WTC11 (cell line): ENCODE measurements at regions not wholly inside any gene's neighbourhood (a gene's known extent, or its start where the extent isn't known, plus 50 kb on each side); places are given as distances from the start of the nearest gene placed in this dataset.

ENCODE experiments used
- ATAC-seq: fragments of 200-7000 bp; cut with Tn5 transposase; 2 replicates; pipeline ENCODE4 v1.10.0; 2021; ENCODE audit warnings: mild to moderate bottlenecking, moderate library complexity
- CTCF ChIA-PET: fragments of 300-600 bp; sonication (Branson Sonifier 250); formaldehyde crosslinking; loops from one replicate; lab custom pipeline; 2021; ENCODE audit warnings: antibody characterized with exemption; lab: Charles Lee
- POLR2A ChIA-PET: fragments of 350-600 bp; sonication (Branson Sonifier 250); formaldehyde crosslinking; loops from one replicate; lab custom pipeline; 2021; ENCODE audit warnings: antibody characterized with exemption; lab: Charles Lee
- DNase-seq: peaks from one replicate; pipeline ENCODE4 v3.0.0; 2021; ENCODE audit warnings: low spot score
- H3K27ac Mint-ChIP-seq: 2 replicates; pipeline ENCODE4 v1.8.0; 2021; ENCODE audit warnings: mixed read lengths
- H3K27me3 Mint-ChIP-seq: 2 replicates; pipeline ENCODE4 v1.8.0; 2021; ENCODE audit warnings: low read depth, mild to moderate bottlenecking, moderate library complexity, mixed read lengths
- H3K36me3 Mint-ChIP-seq: 2 replicates; pipeline ENCODE4 v1.8.0; 2021; ENCODE audit warnings: mixed read lengths
- H3K4me1 Mint-ChIP-seq: 2 replicates; pipeline ENCODE4 v1.8.0; 2022; ENCODE audit warnings: mixed read lengths
- H3K4me3 Mint-ChIP-seq: 2 replicates; pipeline ENCODE4 v1.8.0; 2021; ENCODE audit warnings: mild to moderate bottlenecking, moderate library complexity, mixed read lengths
- H3K9me3 Mint-ChIP-seq: 2 replicates; pipeline ENCODE4 v1.8.0; 2021; ENCODE audit warnings: mixed read lengths
- AFF4 ChIP-seq: sonication (generic); formaldehyde crosslinking; IDR thresholded peaks from 2 replicates; pipeline ENCODE4 v1.8.1; 2023; ENCODE audit warnings: mild to moderate bottlenecking, missing genetic modification reagents, borderline replicate concordance
- ATF2 ChIP-seq: sonication (generic); formaldehyde crosslinking; IDR thresholded peaks from 2 replicates; pipeline ENCODE4 v1.8.1; 2022; ENCODE audit warnings: low read depth, missing genetic modification reagents, borderline replicate concordance
- CDX4 ChIP-seq: fragments of 250-450 bp; sonication (Bioruptor Pico); IDR thresholded peaks from 2 replicates; pipeline ENCODE4 v1.9.0; 2021; ENCODE audit warnings: moderate library complexity, mild to moderate bottlenecking, inconsistent platforms, borderline replicate concordance
- CREM ChIP-seq: sonication (generic); formaldehyde crosslinking; IDR thresholded peaks from 2 replicates; pipeline ENCODE4 v1.8.1; 2022; ENCODE audit warnings: mild to moderate bottlenecking, missing genetic modification reagents, moderate library complexity
- E2F5 ChIP-seq: sonication (generic); formaldehyde crosslinking; IDR thresholded peaks from 2 replicates; pipeline ENCODE4 v1.8.1; 2022; ENCODE audit warnings: mild to moderate bottlenecking, moderate library complexity, missing genetic modification reagents
- EMX1 ChIP-seq: fragments of 250-450 bp; sonication (Bioruptor Pico); IDR thresholded peaks from 2 replicates; pipeline ENCODE4 v1.8.0; 2021; ENCODE audit warnings: mild to moderate bottlenecking
- FOXK1 ChIP-seq: sonication (generic); formaldehyde crosslinking; IDR thresholded peaks from 2 replicates; pipeline ENCODE4 v1.8.0; 2022; ENCODE audit warnings: mild to moderate bottlenecking, moderate library complexity, missing genetic modification reagents
- FOXP4 ChIP-seq: sonication (generic); formaldehyde crosslinking; IDR thresholded peaks from 2 replicates; pipeline ENCODE4 v1.8.0; 2022; ENCODE audit warnings: mild to moderate bottlenecking, missing genetic modification reagents
- GRHL2 ChIP-seq: fragments of 250-450 bp; sonication (Bioruptor Pico); IDR thresholded peaks from 2 replicates; pipeline ENCODE4 v1.8.0; 2022; ENCODE audit warnings: mild to moderate bottlenecking, moderate library complexity; ENCODE audit not compliant: insufficient replicate concordance, severe bottlenecking
- HMGA2 ChIP-seq: fragments of 250-450 bp; sonication (Bioruptor Pico); IDR thresholded peaks from 2 replicates; pipeline ENCODE4 v1.4.0; 2021; ENCODE audit warnings: mild to moderate bottlenecking, moderate library complexity
- KAT7 ChIP-seq: sonication (generic); formaldehyde crosslinking; IDR thresholded peaks from 2 replicates; pipeline ENCODE4 v1.8.1; 2023; ENCODE audit warnings: missing genetic modification reagents, mild to moderate bottlenecking, borderline replicate concordance
- NR3C1 ChIP-seq: sonication (generic); formaldehyde crosslinking; conservative IDR thresholded peaks from 2 replicates; pipeline ENCODE4 v1.8.1; 2023; ENCODE audit warnings: low read depth, mild to moderate bottlenecking, missing genetic modification reagents
- TEAD4 ChIP-seq: sonication (generic); formaldehyde crosslinking; IDR thresholded peaks from 2 replicates; pipeline ENCODE4 v1.8.0; 2022; ENCODE audit warnings: mild to moderate bottlenecking, missing genetic modification reagents
- ZBTB43 ChIP-seq: sonication (generic); formaldehyde crosslinking; IDR thresholded peaks from 2 replicates; pipeline ENCODE4 v1.8.1; 2023; ENCODE audit warnings: mild to moderate bottlenecking, missing genetic modification reagents
- ZMAT4 ChIP-seq: fragments of 250-450 bp; sonication (Bioruptor Pico); IDR thresholded peaks from 2 replicates; pipeline ENCODE4 v1.9.0; 2021; ENCODE audit warnings: mild to moderate bottlenecking
- ZNF317 ChIP-seq: sonication (generic); formaldehyde crosslinking; IDR thresholded peaks from 2 replicates; pipeline ENCODE4 v1.8.1; 2023; ENCODE audit warnings: low read depth, mild to moderate bottlenecking, moderate library complexity, missing genetic modification reagents, borderline replicate concordance
- ZNF416 ChIP-seq: fragments of 250-450 bp; sonication (Bioruptor Pico); IDR thresholded peaks from 2 replicates; pipeline ENCODE4 v1.9.0; 2021; ENCODE audit warnings: mild to moderate bottlenecking, inconsistent platforms
- ZNF512 ChIP-seq: sonication (generic); formaldehyde crosslinking; IDR thresholded peaks from 2 replicates; pipeline ENCODE4 v1.8.1; 2022; ENCODE audit warnings: missing genetic modification reagents, borderline replicate concordance

GRCh38 chr3:99418209-99418635 is 220.2 kb upstream of the COL8A1 start:
- H3K36me3 Mint-ChIP-seq: no peaks in the 10 kb centered on the region
- no peaks in the 10 kb centered on the region for H3K4me1 Mint-ChIP-seq
- ChIA-PET POLR2A (no interaction called here), CTCF (no interaction called here)
- H3K9me3 Mint-ChIP-seq: peaks cover 16% of the 10 kb centered on the region
- TF ChIP-seq TEAD4 (CRISPR knock-in tag) (no peak), ATF2 (CRISPR knock-in tag) (no peak), ZBTB43 (CRISPR knock-in tag) (no peak), AFF4 (CRISPR knock-in tag) (no peak), ZMAT4 (CRISPR knock-in tag) (no peak), GRHL2 (CRISPR knock-in tag) (no peak), KAT7 (no peak), FOXP4 (CRISPR knock-in tag) (no peak), EMX1 (CRISPR knock-in tag) (no peak), CDX4 (CRISPR knock-in tag) (no peak), HMGA2 (CRISPR knock-in tag) (no peak), E2F5 (CRISPR knock-in tag) (no peak)
- ATAC-seq: no peak
- H3K4me3 Mint-ChIP-seq: no peak overlapping the region
- no peak overlapping the region for H3K27ac Mint-ChIP-seq
- no peak for DNase-seq
- H3K27me3 Mint-ChIP-seq: no peaks in the 10 kb centered on the region

- Mint-ChIP-seq H3K27me3 (no peaks in the 10 kb centered on the region), H3K4me1 (no peaks in the 10 kb centered on the region), H3K4me3 (no peak overlapping the region), H3K9me3 (no peaks in the 10 kb centered on the region), H3K36me3 (no peaks in the 10 kb centered on the region), H3K27ac (no peak overlapping the region)
- ChIA-PET CTCF (no interaction called here), POLR2A (no interaction called here)
- ATAC-seq (no peak), DNase-seq (no peak)
- TF ChIP-seq ZNF416 (CRISPR knock-in tag): no peak
- no peak for TF ChIP-seq ZNF512 (CRISPR knock-in tag)
- TF ChIP-seq FOXK1 (CRISPR knock-in tag): no peak
- TF ChIP-seq NR3C1 (CRISPR knock-in tag): no peak
- TF ChIP-seq ATF2 (CRISPR knock-in tag): no peak
- TF ChIP-seq CREM (CRISPR knock-in tag): no peak
- TF ChIP-seq EMX1 (CRISPR knock-in tag): no peak
- TF ChIP-seq E2F5 (CRISPR knock-in tag): no peak
- no peak for TF ChIP-seq ZNF317
These were observed 224.9 kb upstream of the COL8A1 start for GRCh38 chr3:99413504-99413903.
